Fibroblast of skin of left quadriceps (primary cell): ENCODE measurements at regions not wholly inside any gene's neighbourhood (a gene's known extent, or its start where the extent isn't known, plus 50 kb on each side); places are given as distances from the start of the nearest gene placed in this dataset.

Experiments
- DNase-seq, 2 experiments: peaks; one replicate each; pipeline ENCODE4 v3.0.0-alpha.2; 2013; ENCODE audit warnings: low read depth in 2 of 2

DNA sequence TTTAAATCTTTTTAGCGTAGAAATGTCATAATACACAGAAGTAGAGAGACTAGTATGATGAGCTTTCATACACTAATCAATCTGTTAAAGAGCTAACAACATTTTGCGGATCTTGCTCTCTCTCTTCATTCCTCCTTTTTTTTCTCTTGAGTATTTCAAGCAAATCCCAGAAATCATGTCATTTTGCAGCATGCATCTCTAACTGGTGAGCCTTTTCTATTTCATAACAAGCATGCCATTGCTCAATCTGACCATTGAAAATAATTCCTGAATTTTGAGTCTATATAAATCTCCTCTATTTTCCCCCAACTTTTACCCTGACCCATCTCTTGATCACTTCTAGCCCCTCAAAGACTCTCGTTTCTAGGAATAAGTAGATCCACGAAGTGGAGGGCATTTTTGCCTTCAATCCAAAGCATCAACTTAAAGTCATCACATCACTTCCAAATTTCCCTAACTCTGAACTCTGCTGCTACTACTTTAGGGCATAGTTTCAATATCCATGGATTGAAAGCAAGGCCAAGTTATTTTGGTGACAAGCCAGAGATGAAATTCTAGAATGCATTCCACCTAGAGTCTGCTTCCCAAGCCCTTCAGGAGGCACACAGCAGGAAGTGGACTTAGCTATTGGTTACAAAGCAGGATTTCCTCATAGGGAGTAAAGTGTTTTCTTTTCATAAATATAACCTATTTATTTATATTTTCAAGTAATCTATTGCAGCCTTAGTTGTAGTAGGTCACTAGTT, 253.5 kb upstream of the ZPLD1 start:
- DNase-seq = peak; percentile 80 to 82

- DNase-seq = peak in 1 of 2 experiments; percentile 66
Measured at GRCh38 chr3:102182162-102182561, 252.7 kb upstream of the ZPLD1 start.

GRCh38 chr3:102183186-102183585, 251.6 kb upstream of the ZPLD1 start:
- no peak for DNase-seq

DNA sequence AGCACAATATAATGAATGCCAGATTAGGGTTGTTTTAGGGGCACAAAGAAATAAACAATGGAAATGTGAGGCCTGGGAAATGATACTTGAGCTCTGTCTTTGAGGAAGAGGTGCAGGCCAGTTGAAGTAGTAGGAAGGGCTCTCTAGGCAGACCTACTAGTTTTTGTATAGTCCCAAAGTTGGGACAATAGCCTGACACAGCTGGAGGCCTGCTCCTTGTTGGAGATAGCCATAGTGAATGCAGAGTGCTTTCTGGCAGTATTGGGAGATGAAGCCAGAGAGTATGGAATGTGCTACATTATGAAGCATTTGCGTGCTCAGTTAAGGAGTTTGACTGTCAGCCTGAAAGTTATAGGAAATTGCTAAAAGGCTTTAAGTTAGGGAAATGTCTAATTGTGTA, 251.2 kb upstream of the ZPLD1 start:
- DNase-seq = no peak

DNA sequence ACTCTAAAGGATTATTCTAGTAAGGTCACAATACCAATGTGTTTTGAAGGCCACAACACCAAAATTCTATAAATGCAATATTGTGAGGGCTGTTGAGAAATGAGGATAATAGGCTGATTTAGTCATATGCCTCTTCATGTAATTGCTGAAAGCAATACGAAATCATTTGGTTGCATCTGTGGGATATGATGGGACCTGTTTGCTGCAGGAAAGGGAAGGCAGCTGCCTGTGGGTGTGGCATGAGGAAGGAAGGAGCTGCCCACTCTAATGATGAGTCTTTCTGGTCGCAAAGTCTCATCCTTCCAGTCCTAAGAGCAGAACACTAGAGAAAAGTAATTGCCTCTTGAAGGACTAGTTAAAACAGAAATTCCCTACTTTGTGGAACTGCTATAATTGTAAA, 245.3 kb upstream of the ZPLD1 start:
- no peak for DNase-seq

GRCh38 chr3:102189956-102190723, 244.7 kb upstream of the ZPLD1 start:
- DNase-seq = no peak

DNA sequence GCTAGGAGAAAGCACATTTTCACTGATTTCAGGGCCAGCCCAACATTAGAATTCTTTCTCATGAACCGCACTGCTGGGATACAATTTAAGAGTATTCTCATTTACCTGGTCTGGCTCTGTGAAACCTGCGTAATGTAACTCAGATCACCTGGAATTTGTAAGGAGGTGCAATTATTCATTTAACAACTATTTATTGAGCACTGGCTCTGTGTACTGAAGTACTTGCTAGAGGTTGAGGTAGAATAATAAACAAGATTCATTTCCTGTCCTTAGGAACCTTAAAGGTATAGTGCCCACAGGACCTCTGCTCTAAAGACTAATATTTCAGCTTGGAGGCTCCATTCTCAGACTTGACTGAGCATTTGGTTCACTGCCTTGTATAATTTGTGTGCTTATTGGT, 242.2 kb upstream of the ZPLD1 start:
- DNase-seq = no peak

GRCh38 chr3:102193255-102193654, 241.6 kb upstream of the ZPLD1 start:
- DNase-seq = no peak

- DNase-seq = no peak
Measured at GRCh38 chr3:102194001-102194400, 240.8 kb upstream of the ZPLD1 start.

- DNase-seq = no peak
Measured at GRCh38 chr3:102194760-102195159, 240.1 kb upstream of the ZPLD1 start.

- no peak for DNase-seq
Measured at GRCh38 chr3:102195198-102195948, 239.4 kb upstream of the ZPLD1 start.

GRCh38 chr3:102200126-102200525, 234.7 kb upstream of the ZPLD1 start:
- DNase-seq = no peak

- no peak for DNase-seq
Measured at GRCh38 chr3:102200560-102200959, 234.3 kb upstream of the ZPLD1 start.

DNA sequence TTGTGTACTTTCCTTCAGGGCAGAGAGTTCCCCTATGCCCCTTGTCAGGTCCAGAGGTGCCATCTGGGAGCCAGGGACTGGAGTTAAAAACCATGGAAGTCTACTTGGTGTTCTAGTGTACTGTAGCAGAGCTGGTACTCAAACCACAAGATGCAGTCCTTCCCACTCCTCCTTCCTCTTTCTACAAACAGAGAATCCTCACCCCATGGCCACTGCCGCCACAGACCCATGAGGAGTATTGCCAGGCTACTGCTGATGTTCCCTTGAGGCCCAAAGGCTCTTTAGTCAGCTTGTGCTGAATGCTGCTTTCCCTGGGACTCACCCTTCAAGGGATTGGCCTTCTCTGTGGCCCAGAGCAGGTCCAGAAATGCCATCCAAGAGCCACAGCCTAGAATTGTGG, 229.2 kb upstream of the ZPLD1 start:
- no peak for DNase-seq

GRCh38 chr3:102206511-102207031, 228.2 kb upstream of the ZPLD1 start:
- peak; percentile 65 to 69 for DNase-seq

GRCh38 chr3:102207151-102207571, 227.7 kb upstream of the ZPLD1 start:
- DNase-seq = peak; percentile 88

DNA sequence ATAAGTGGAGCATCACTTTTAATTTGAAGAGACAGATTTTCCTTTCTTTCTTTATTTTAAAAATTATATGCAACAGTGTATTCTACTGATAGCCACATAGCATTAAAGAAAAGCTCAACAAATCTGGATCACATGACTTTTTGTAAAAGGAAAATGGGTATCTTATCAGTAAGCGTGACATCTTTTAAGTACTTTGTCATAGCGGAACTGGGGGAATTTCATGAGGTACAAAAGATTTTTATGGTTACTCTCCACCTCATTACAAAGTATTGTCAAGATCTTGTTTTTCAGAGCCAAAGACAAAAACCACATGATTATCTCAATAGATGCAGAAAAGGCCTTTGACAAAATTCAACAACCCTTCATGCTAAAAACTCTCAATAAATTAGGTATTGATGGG, 219.6 kb upstream of the ZPLD1 start:
- no peak for DNase-seq

DNA sequence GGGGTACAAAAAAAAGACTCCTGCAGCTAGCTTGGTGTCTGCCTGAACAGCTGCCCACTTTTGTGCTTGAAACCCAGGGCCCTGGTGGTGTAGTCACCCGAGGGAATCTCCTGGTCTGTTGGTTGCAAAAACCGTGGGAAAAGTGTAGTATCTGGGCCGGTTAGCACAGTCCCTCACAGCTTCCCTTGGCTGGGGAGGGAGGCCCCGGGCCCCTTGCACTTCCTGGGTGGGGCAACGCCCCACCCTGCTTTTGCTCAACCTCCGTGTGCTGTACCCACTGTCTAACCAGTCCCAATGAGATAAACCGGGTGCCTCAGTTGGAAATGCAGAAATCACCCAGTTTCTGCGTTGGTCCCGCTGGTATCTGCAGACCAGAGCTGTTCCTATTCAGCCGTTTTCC, 211.7 kb upstream of the ZPLD1 start:
- DNase-seq = no peak

GRCh38 chr3:102224171-102224570, 210.6 kb upstream of the ZPLD1 start:
- no peak for DNase-seq

GRCh38 chr3:102225005-102225404, 209.8 kb upstream of the ZPLD1 start:
- DNase-seq = no peak

- peak; percentile 52 to 57 for DNase-seq
Measured at GRCh38 chr3:102225407-102226132, 209.2 kb upstream of the ZPLD1 start.

GRCh38 chr3:102226463-102226862, 208.4 kb upstream of the ZPLD1 start:
- no peak for DNase-seq
